SK-N-SH (cell line): ENCODE measurements at regions not wholly inside any gene's neighbourhood (a gene's known extent, or its start where the extent isn't known, plus 50 kb on each side); places are given as distances from the start of the nearest gene placed in this dataset.

Experiments
- CTCF ChIA-PET: fragments of 300-600, 350-600 bp; formaldehyde crosslinking; extraction: SDS; loops from one replicate; lab custom pipeline; 2021; lab: Yijun Ruan, JAX
- POLR2A ChIA-PET: fragments of 350-600 bp; sonication (Branson Sonifier 250); formaldehyde crosslinking; extraction: SDS; loops from one replicate; lab custom pipeline; 2020; ENCODE audit warnings: antibody characterized with exemption, inconsistent platforms; lab: Yijun Ruan, JAX
- DNase-seq: peaks from one replicate; pipeline ENCODE4 v3.0.0; 2012
- H2AFZ ChIP-seq: fragments of 200-600 bp; sonication (generic); 2 replicates; pipeline ENCODE4 v1.8.1; 2016; ENCODE audit warnings: antibody characterized with exemption, mild to moderate bottlenecking, low read depth
- H3F3A ChIP-seq: fragments of 200-600 bp; sonication (generic); replicated peaks from 2 replicates; pipeline ENCODE3; 2016; ENCODE audit warnings: antibody characterized with exemption, mild to moderate bottlenecking; ENCODE audit not compliant: insufficient read depth
- H3K27ac ChIP-seq, 2 experiments: fragments of 200-500 bp in 1 of 2; fragments of 200-600 bp in 1 of 2; sonication (Bioruptor generic) in 1 of 2; sonication (generic), shearing (Covaris generic) in 1 of 2; 2 replicates each; pipeline versions ENCODE4 v1.5.1 to v1.6.1; 2014 to 2016; ENCODE audit warnings: low read depth in 2 of 2, inconsistent platforms in 1 of 2, low read length in 1 of 2, mild to moderate bottlenecking in 1 of 2, mixed read lengths in 1 of 2
- H3K27me3 ChIP-seq: fragments of 200-600 bp; sonication (generic), shearing (Covaris generic); 2 replicates; pipeline ENCODE4 v1.6.1; 2016; ENCODE audit warnings: mixed run types; ENCODE audit not compliant: insufficient read depth
- H3K36me3 ChIP-seq, 2 experiments: fragments of 200-500 bp in 1 of 2; fragments of 200-600 bp in 1 of 2; sonication (Bioruptor generic) in 1 of 2; sonication (generic) in 1 of 2; replicated peaks in 1 of 2; 2 replicates each; pipeline versions ENCODE3 to v1.5.1; 2014 to 2016; ENCODE audit warnings: low read length in 1 of 2, mild to moderate bottlenecking in 1 of 2; ENCODE audit not compliant: insufficient read depth in 2 of 2, control insufficient read depth in 1 of 2
- H3K4me1 ChIP-seq, 2 experiments: fragments of 200-500 bp in 1 of 2; fragments of 200-600 bp in 1 of 2; sonication (Bioruptor generic) in 1 of 2; sonication (generic), shearing (Covaris generic) in 1 of 2; 2 replicates each; pipeline versions ENCODE4 v1.5.1 to v1.6.1; 2014 to 2016; ENCODE audit warnings: low read depth in 1 of 2, low read length in 1 of 2, mixed run types in 1 of 2; ENCODE audit not compliant: insufficient read depth in 2 of 2, control insufficient read depth in 1 of 2
- H3K4me2 ChIP-seq: fragments of 200-600 bp; sonication (generic), shearing (Covaris generic); 2 replicates; pipeline ENCODE4 v1.6.1; 2017; ENCODE audit warnings: mixed run types
- H3K4me3 ChIP-seq, 2 experiments: fragments of 200-500 bp in 1 of 2; fragments of 200-600 bp in 1 of 2; sonication (Bioruptor generic) in 1 of 2; sonication (generic), shearing (Covaris generic) in 1 of 2; 2 replicates each; pipeline versions ENCODE4 v1.5.1 to v1.8.1; 2014 to 2016; ENCODE audit warnings: low read depth in 2 of 2, inconsistent platforms in 1 of 2, low read length in 1 of 2, mild to moderate bottlenecking in 1 of 2, mixed read lengths in 1 of 2, moderate library complexity in 1 of 2
- H3K79me2 ChIP-seq: fragments of 200-600 bp; sonication (generic); 2 replicates; pipeline ENCODE4 v1.8.1; 2017; ENCODE audit warnings: mild to moderate bottlenecking; ENCODE audit not compliant: insufficient read depth
- H3K9ac ChIP-seq: fragments of 200-600 bp; sonication (generic); 2 replicates; pipeline ENCODE4 v1.6.1; 2017; ENCODE audit warnings: mixed run types
- H3K9me2 ChIP-seq: fragments of 200-600 bp; sonication (generic); 2 replicates; pipeline ENCODE4 v1.6.1; 2017; ENCODE audit warnings: mixed run types
- H3K9me3 ChIP-seq: fragments of 200-600 bp; sonication (generic); 2 replicates; pipeline ENCODE4 v1.6.1; 2017; ENCODE audit warnings: mixed run types, mild to moderate bottlenecking, moderate library complexity
- H4K20me1 ChIP-seq: fragments of 200-600 bp; sonication (generic); 2 replicates; pipeline ENCODE4 v1.6.1; 2017; ENCODE audit warnings: mild to moderate bottlenecking, mixed run types; ENCODE audit not compliant: insufficient read depth
- CHD2 ChIP-seq: fragments of 150-350 bp; IDR thresholded peaks from 2 replicates; pipeline ENCODE4 v1.6.1; 2018; ENCODE audit warnings: low read length; ENCODE audit not compliant: partially characterized antibody
- ELF1 ChIP-seq: IDR thresholded peaks from 2 replicates; pipeline ENCODE4 v1.4.0; 2012
- EP300 ChIP-seq, 2 experiments: IDR thresholded peaks; 2 replicates each; pipeline versions ENCODE4 v1.4.0 to v1.6.1; 2012; ENCODE audit warnings: borderline replicate concordance in 1 of 2, low read depth in 1 of 2, low read length in 1 of 2
- EZH2phosphoT487 ChIP-seq: fragments of 200-600 bp; sonication (generic); IDR thresholded peaks from 2 replicates; pipeline ENCODE4 v1.6.1; 2017; ENCODE audit warnings: low read depth, mixed run types, mild to moderate bottlenecking, antibody characterized with exemption, moderate library complexity, borderline replicate concordance
- FOSL2 ChIP-seq: IDR thresholded peaks from 2 replicates; pipeline ENCODE4 v1.4.0; 2012; ENCODE audit warnings: low read depth, mild to moderate bottlenecking, moderate library complexity, borderline replicate concordance
- FOXJ3 ChIP-seq: sonication (generic); formaldehyde crosslinking; IDR thresholded peaks from 2 replicates; pipeline ENCODE4 v1.5.1; 2020; ENCODE audit warnings: mild to moderate bottlenecking, missing genetic modification reagents
- GABPA ChIP-seq: IDR thresholded peaks from 2 replicates; pipeline ENCODE4 v1.4.0; 2012; ENCODE audit warnings: low read depth, mild to moderate bottlenecking
- MAX ChIP-seq: IDR thresholded peaks from 2 replicates; pipeline ENCODE4 v1.4.0; 2012; ENCODE audit warnings: low read depth
- MXI1 ChIP-seq: IDR thresholded peaks from 2 replicates; pipeline ENCODE4 v1.6.1; 2012; ENCODE audit warnings: mild to moderate bottlenecking, low read depth, low read length, improper control_type of control experiment
- PBX3 ChIP-seq: IDR thresholded peaks from 2 replicates; pipeline ENCODE4; 2012
- POLR2AphosphoS5 ChIP-seq: IDR thresholded peaks from 2 replicates; pipeline ENCODE4 v1.6.1; 2012; ENCODE audit warnings: low read depth, low read length
- RAD21 ChIP-seq: IDR thresholded peaks from 2 replicates; pipeline ENCODE4 v1.6.1; 2012; ENCODE audit warnings: mild to moderate bottlenecking, low read length
- RCOR1 ChIP-seq: fragments of 150-350 bp; IDR thresholded peaks from 2 replicates; pipeline ENCODE4 v1.6.1; 2017; ENCODE audit warnings: antibody characterized with exemption, low read length
- REST ChIP-seq: IDR thresholded peaks from 2 replicates; pipeline ENCODE4 v1.6.1; 2012; ENCODE audit warnings: mild to moderate bottlenecking, low read depth, low read length, moderate library complexity
- RFX5 ChIP-seq: IDR thresholded peaks from 2 replicates; pipeline ENCODE4 v1.6.1; 2012; ENCODE audit warnings: mild to moderate bottlenecking, improper control_type of control experiment, low read length
- RXRA ChIP-seq: IDR thresholded peaks from 2 replicates; pipeline ENCODE4 v1.4.0; 2012; ENCODE audit warnings: low read depth, mild to moderate bottlenecking, borderline replicate concordance
- SIN3A ChIP-seq: IDR thresholded peaks from 2 replicates; pipeline ENCODE4 v1.6.1; 2012; ENCODE audit warnings: low read depth, mild to moderate bottlenecking, low read length, moderate library complexity, borderline replicate concordance
- SMC3 ChIP-seq: IDR thresholded peaks from 2 replicates; pipeline ENCODE4 v1.6.1; 2012; ENCODE audit warnings: low read depth, low read length, improper control_type of control experiment
- TAF1 ChIP-seq: IDR thresholded peaks from 2 replicates; pipeline ENCODE4 v1.6.1; 2012; ENCODE audit warnings: low read depth, mild to moderate bottlenecking, low read length, moderate library complexity, borderline replicate concordance
- TCF12 ChIP-seq: IDR thresholded peaks from 2 replicates; pipeline ENCODE4 v1.4.0; 2012
- USF2 ChIP-seq: fragments of 150-350 bp; IDR thresholded peaks from 2 replicates; pipeline ENCODE4 v1.6.1; 2017; ENCODE audit warnings: antibody characterized with exemption, low read length, low read depth, borderline replicate concordance
- YY1 ChIP-seq: IDR thresholded peaks from 2 replicates; pipeline ENCODE4 v1.4.0; 2012; ENCODE audit warnings: low read depth, mild to moderate bottlenecking
- WGBS: methylation state at CpG from one replicate; pipeline ENCODE4 v1.1.6; 2017; ENCODE audit warnings: low lambda C conversion rate; 5-methylcytosine and 5-hydroxymethylcytosine counted together

- ChIA-PET CTCF (no interaction called here), POLR2A (no interaction called here)
- Histone ChIP-seq H4K20me1 (no peaks in the 10 kb centered on the region), H3K4me2 (no peak overlapping the region), H3K9me2 (no peaks in the 10 kb centered on the region), H3K27me3 (no peaks in the 10 kb centered on the region), H3K4me3 (no peak overlapping the region), H3K4me1 (peaks cover 0 to 5% of the 10 kb centered on the region in 2 experiments; a peak in 2 of 4 replicates), H3K27ac (no peak overlapping the region), H3K9me3 (no peaks in the 10 kb centered on the region), H3K79me2 (no peaks in the 10 kb centered on the region), H3K9ac (no peak overlapping the region), H3K36me3 (no peaks in the 10 kb centered on the region), H2AFZ (no peak overlapping the region), H3F3A (no peaks in the 10 kb centered on the region)
- TF ChIP-seq RXRA: no peak
- no peak for TF ChIP-seq RAD21
- no peak for TF ChIP-seq MAX
- no peak for TF ChIP-seq TCF12
- TF ChIP-seq CHD2: no peak
- no peak for TF ChIP-seq EP300 (IDR thresholded peaks at IDR 0.05; ENCODE audit: borderline replicate concordance in 1 of 2, low read depth in 1 of 2, low read length in 1 of 2)
- no peak for TF ChIP-seq RCOR1
- no peak for TF ChIP-seq PBX3
- TF ChIP-seq FOXJ3 (CRISPR knock-in tag): no peak
- TF ChIP-seq TAF1: no peak
- TF ChIP-seq YY1: no peak
- no peak for TF ChIP-seq SIN3A
- TF ChIP-seq USF2: no peak
- TF ChIP-seq GABPA: no peak
- TF ChIP-seq FOSL2: no peak
- 71% methylated on average over 4 of the region's 4 CpGs for WGBS
- no peak for DNase-seq
Observed at GRCh38 chr12:24304285-24304684, 354.8 kb upstream of the SOX5 start.

- no peak for DNase-seq
- Histone ChIP-seq H3K27me3 (no peaks in the 10 kb centered on the region), H3K9me2 (no peaks in the 10 kb centered on the region), H3K79me2 (no peaks in the 10 kb centered on the region), H3K4me3 (no peak overlapping the region), H3K27ac (no peak overlapping the region), H3K4me1 (peaks cover 0 to 5% of the 10 kb centered on the region in 2 experiments; a peak in 2 of 4 replicates), H3K4me2 (no peak overlapping the region), H4K20me1 (no peaks in the 10 kb centered on the region), H3F3A (no peaks in the 10 kb centered on the region), H2AFZ (no peak overlapping the region), H3K9ac (no peak overlapping the region), H3K36me3 (no peaks in the 10 kb centered on the region), H3K9me3 (no peaks in the 10 kb centered on the region)
- POLR2A ChIA-PET: no interaction called here
- 71% methylated on average over 1 of the region's 1 CpG for WGBS
- CTCF ChIA-PET: no interaction called here
- TF ChIP-seq USF2 (no peak), SMC3 (no peak), POLR2AphosphoS5 (no peak), YY1 (no peak), ELF1 (no peak), CHD2 (no peak), MXI1 (no peak), RAD21 (no peak), TCF12 (no peak), GABPA (no peak), RFX5 (no peak), SIN3A (no peak), EZH2phosphoT487 (no peak), REST (no peak)
Observed at GRCh38 chr12:24302708-24303107, 353.2 kb upstream of the SOX5 start.
